LNCAP (cell line): ENCODE measurements at regions not wholly inside any gene's neighbourhood (a gene's known extent, or its start where the extent isn't known, plus 50 kb on each side); places are given as distances from the start of the nearest gene placed in this dataset.

ENCODE experiments used
- CTCF ChIP-seq: fragments of 450-650 bp; IDR thresholded peaks from 2 replicates; pipeline ENCODE4 v1.5.1; 2017; ENCODE audit warnings: mild to moderate bottlenecking

GRCh38 chr10:78602201-78602932, 466.4 kb upstream of the ZMIZ1 start:
- TF ChIP-seq CTCF, result no peak

DNA sequence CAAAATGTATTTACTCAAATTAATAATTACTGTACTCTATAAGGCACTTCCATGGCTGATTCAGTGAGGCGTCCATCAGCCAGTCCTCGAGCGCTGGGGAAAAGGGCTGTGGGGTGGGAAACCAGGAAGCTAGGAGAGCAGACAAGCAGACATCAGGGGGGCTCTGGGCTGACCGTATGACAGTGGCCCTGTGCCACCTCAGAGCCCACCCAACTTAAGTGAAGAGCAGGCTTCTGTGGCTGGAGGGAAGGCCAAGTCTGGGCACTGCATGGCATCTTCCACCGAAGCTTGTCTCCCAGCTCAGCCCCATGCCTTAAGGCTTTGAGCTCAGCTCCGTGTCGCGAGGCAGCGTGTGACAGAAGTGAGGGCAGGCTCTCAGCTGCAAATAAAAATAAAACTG, 464.5 kb upstream of the ZMIZ1 start:
- TF ChIP-seq CTCF, result no peak

DNA sequence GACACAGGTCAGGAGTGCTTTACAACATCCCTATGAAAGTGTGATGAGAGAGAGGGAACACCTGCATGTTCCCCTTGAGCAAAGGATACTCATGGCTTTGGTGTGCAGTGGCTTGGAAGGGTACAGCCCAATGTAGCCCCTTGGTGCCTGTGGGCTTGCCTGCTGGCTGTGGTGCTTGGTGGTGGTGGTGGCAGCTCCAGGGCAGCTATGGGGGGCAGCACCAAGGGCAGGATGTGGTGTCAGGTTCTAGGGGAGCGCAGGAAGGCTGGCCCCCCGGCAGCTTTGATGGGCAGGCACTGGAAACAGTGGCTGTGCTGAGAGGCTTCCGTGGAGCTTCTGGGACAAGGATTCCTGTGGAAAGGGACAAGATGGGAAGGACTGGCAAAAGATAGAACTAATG, 464.0 kb upstream of the ZMIZ1 start:
- TF ChIP-seq CTCF, result no peak

GRCh38 chr10:78605800-78606350, 462.9 kb upstream of the ZMIZ1 start:
- TF ChIP-seq CTCF, result no peak

- no peak for TF ChIP-seq CTCF
Observed at GRCh38 chr10:78609976-78610375, 458.8 kb upstream of the ZMIZ1 start.

DNA sequence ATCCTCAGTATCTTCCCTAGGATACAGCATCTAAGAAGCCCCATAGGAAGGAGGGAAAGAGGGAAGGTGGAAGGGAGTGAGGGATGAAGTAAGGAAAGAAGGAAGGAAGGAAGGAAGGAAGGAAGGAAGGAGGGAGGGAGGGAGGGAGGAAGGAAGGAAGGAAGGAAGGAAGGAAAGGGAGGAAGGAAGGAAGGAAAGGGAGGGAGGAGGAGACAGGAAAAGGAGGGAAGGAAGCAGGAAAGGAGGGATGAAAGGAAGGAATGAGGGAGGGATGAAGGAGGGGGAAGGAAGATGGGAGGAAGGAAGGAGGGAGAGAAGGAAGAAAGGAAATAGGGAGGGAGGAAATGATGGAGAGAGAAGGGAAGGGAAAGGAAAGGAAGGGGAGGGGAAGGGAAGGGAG, 455.6 kb upstream of the ZMIZ1 start:
- no peak for TF ChIP-seq CTCF

- TF ChIP-seq CTCF, result no peak
Observed at GRCh38 chr10:78614267-78614666, 454.5 kb upstream of the ZMIZ1 start.

DNA sequence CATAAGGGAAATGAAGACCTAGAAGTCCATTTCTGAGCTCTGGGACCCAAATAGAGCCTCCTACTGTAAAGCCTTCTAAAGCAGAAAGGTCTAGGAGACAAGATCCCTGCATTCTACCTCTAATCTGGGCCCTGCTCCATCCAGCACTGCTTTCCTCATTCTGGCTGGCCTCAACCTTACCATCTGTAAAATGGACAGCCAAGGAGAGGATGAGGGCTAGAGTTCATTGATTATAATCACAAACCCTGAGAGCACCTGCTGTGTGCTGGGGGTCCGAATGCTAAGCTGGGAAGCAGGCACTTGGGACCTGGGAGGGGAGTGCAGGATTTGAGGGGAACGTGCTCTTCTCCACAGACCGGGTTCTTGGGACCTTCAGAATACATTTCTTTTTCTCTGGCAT, 454.0 kb upstream of the ZMIZ1 start:
- TF ChIP-seq CTCF, result no peak
